Natural killer cell (primary cell): ENCODE measurements at regions not wholly inside any gene's neighbourhood (a gene's known extent, or its start where the extent isn't known, plus 50 kb on each side); places are given as distances from the start of the nearest gene placed in this dataset.

Source experiments
- ATAC-seq, 3 donors: fragments of 150-1000 bp in 2 of 3; fragments of 200-7000 bp in 1 of 3; cut with Tn5 transposase; 1 replicate in 1 of 3; 2 replicates in 2 of 3; pipeline ENCODE4 v1.10.0; 2021; ENCODE audit warnings: mild to moderate bottlenecking in 2 of 3, moderate library complexity in 2 of 3
- DNase-seq, 2 donors: peaks; one replicate each; pipeline versions ENCODE4 v3.0.0 to v3.0.0-alpha.2; 2013 to 2021; ENCODE audit warnings: mixed read lengths in 1 of 2
- H3K27ac ChIP-seq: one replicate; pipeline ENCODE4 v1.5.1; 2013; ENCODE audit warnings: mild to moderate bottlenecking, low read length
- H3K27me3 ChIP-seq: one replicate; pipeline ENCODE4 v1.6.1; 2013; ENCODE audit warnings: low read length; ENCODE audit not compliant: control insufficient read depth, insufficient read depth
- H3K36me3 ChIP-seq: one replicate; pipeline ENCODE4 v1.6.1; 2013; ENCODE audit warnings: low read length; ENCODE audit not compliant: control insufficient read depth, insufficient read depth
- H3K4me1 ChIP-seq: one replicate; pipeline ENCODE4 v1.6.1; 2013; ENCODE audit warnings: low read length; ENCODE audit not compliant: control insufficient read depth, insufficient read depth
- H3K4me3 ChIP-seq: one replicate; pipeline ENCODE4 v1.5.1; 2013; ENCODE audit warnings: low read length
- H3K9me3 ChIP-seq: one replicate; pipeline ENCODE4 v1.6.1; 2013; ENCODE audit warnings: low read length; ENCODE audit not compliant: control insufficient read depth, insufficient read depth
- H3K27ac Mint-ChIP-seq, 2 donors: one replicate each; pipeline ENCODE4 v1.8.0; 2022; ENCODE audit warnings: mild to moderate bottlenecking in 2 of 2, mixed read lengths in 2 of 2, moderate library complexity in 1 of 2
- H3K27me3 Mint-ChIP-seq, 2 donors: one replicate each; pipeline ENCODE4 v1.8.0; 2022; ENCODE audit warnings: low read depth in 2 of 2, mixed read lengths in 2 of 2
- H3K36me3 Mint-ChIP-seq: one replicate; pipeline ENCODE4 v1.8.0; 2022; ENCODE audit warnings: mixed read lengths
- H3K4me1 Mint-ChIP-seq, 2 donors: one replicate each; pipeline ENCODE4 v1.8.0; 2022; ENCODE audit warnings: mixed read lengths in 2 of 2
- H3K4me3 Mint-ChIP-seq: one replicate; pipeline ENCODE4 v1.8.0; 2022; ENCODE audit warnings: mild to moderate bottlenecking, moderate library complexity, mixed read lengths
- H3K9me3 Mint-ChIP-seq, 2 donors: one replicate each; pipeline ENCODE4 v1.8.0; 2022; ENCODE audit warnings: mixed read lengths in 2 of 2
- WGBS: methylation state at CpG from one replicate; pipeline ENCODE4 v1.1.7; 2013; ENCODE audit warnings: missing lambda C conversion rate; ENCODE audit not compliant: insufficient coverage; 5-methylcytosine and 5-hydroxymethylcytosine counted together
- intact Hi-C: fragments of 100-400 bp; cut with micrococcal nuclease; formaldehyde crosslinking; loops from one replicate; pipeline ENCODE4 v1.14.2; 2022
- TF ChIP-seq, protein P1 (sequence below): fragments of 200-600 bp; IDR thresholded peaks from one replicate; pipeline ENCODE4 v1.8.0; 2022; ENCODE audit warnings: antibody characterized with exemption

DNA sequence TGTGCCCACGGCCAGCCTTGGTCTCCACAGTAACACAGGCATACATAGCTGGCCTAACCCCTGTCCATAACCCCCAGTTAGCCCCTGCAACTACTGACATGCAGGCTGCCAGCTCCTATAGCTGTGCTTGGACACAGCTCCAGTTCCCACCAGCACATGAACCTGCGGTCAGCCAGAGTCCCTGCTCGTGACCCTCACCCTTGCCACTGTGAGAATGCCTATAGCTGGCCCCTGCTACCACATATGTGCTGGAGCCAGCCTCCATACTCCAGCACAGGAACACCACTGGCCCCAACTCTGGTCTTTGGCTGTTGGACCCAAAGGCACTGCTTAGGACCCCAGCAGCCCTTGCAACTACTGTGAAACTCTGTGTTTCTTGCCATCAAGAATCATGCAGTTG lies 930.9 kb downstream of the ADGRL3 start:
- peaks cover 13% of the 10 kb centered on the region for H3K9me3 ChIP-seq
- no peaks in the 10 kb centered on the region for H3K4me1 Mint-ChIP-seq
- no peak overlapping the region for H3K27ac ChIP-seq
- no peak overlapping the region for H3K4me3 ChIP-seq
- H3K27me3 ChIP-seq: no peaks in the 10 kb centered on the region
- intact Hi-C loops: no loop called here
- H3K36me3 Mint-ChIP-seq: peaks cover 7% of the 10 kb centered on the region
- WGBS: 72% methylated on average over 3 of the region's 3 CpGs
- no peaks in the 10 kb centered on the region for H3K36me3 ChIP-seq
- TF ChIP-seq, protein P1, sequence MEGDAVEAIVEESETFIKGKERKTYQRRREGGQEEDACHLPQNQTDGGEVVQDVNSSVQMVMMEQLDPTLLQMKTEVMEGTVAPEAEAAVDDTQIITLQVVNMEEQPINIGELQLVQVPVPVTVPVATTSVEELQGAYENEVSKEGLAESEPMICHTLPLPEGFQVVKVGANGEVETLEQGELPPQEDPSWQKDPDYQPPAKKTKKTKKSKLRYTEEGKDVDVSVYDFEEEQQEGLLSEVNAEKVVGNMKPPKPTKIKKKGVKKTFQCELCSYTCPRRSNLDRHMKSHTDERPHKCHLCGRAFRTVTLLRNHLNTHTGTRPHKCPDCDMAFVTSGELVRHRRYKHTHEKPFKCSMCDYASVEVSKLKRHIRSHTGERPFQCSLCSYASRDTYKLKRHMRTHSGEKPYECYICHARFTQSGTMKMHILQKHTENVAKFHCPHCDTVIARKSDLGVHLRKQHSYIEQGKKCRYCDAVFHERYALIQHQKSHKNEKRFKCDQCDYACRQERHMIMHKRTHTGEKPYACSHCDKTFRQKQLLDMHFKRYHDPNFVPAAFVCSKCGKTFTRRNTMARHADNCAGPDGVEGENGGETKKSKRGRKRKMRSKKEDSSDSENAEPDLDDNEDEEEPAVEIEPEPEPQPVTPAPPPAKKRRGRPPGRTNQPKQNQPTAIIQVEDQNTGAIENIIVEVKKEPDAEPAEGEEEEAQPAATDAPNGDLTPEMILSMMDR: no peak
- H3K4me3 Mint-ChIP-seq: no peak overlapping the region
- H3K27me3 Mint-ChIP-seq: no peaks in the 10 kb centered on the region
- H3K9me3 Mint-ChIP-seq: peaks cover 9 to 15% of the 10 kb centered on the region in 2 donors
- H3K4me1 ChIP-seq: no peaks in the 10 kb centered on the region
- ATAC-seq (no peak), DNase-seq (no peak)
- H3K27ac Mint-ChIP-seq: no peak overlapping the region

DNA sequence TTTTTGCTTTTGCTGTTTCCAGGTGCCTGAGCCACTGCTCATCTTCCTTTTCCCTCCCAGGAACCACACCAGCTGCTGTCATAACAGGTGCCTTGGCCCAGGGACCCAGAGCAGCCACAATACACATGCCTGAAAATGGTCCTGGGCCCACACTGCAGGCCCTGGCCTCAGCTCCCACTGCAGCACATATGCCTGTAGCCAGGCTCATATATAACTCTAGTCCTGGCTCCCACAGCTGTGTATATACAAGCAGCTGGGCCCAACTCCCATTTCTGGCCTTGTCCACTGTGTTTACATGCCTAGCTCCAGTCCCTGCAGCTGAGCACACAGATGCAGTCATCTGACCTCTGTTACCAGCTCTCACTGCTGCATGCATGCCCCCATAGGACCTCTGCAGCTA lies 930.5 kb downstream of the ADGRL3 start:
- H3K27me3 Mint-ChIP-seq: no peaks in the 10 kb centered on the region
- H3K27me3 ChIP-seq: no peaks in the 10 kb centered on the region
- H3K27ac Mint-ChIP-seq: no peak overlapping the region
- no peaks in the 10 kb centered on the region for H3K4me1 Mint-ChIP-seq
- H3K9me3 Mint-ChIP-seq: peaks cover 9 to 15% of the 10 kb centered on the region in 2 donors
- ATAC-seq (no peak), DNase-seq (no peak)
- no peak overlapping the region for H3K27ac ChIP-seq
- H3K36me3 ChIP-seq: no peaks in the 10 kb centered on the region
- intact Hi-C loops: no loop called here
- no peak overlapping the region for H3K4me3 Mint-ChIP-seq
- peaks cover 7% of the 10 kb centered on the region for H3K36me3 Mint-ChIP-seq
- peaks cover 13% of the 10 kb centered on the region for H3K9me3 ChIP-seq
- no peak overlapping the region for H3K4me3 ChIP-seq
- TF ChIP-seq, protein P1: no peak
- no peaks in the 10 kb centered on the region for H3K4me1 ChIP-seq

DNA sequence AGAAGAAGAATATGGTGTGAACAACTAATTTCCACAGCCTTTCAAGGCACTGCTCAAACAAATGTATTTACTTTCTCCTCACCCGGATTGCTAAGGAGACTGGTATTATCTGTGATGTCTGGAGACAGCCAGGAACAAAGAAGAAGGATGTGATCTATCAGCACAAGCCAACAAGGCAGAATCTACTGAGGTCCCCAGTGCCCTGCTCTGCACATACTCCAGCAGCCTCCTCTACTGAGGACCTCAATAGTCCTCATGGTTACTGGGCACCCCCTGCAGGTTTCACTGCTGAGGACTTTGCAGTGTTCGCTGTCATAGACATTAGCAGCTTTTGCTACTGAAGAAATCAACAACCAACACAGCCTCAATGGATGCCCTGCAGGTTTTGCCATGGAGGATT lies 930.1 kb downstream of the ADGRL3 start:
- Histone ChIP-seq H3K27ac (no peak overlapping the region), H3K27me3 (no peaks in the 10 kb centered on the region), H3K9me3 (peaks cover 13% of the 10 kb centered on the region), H3K4me3 (no peak overlapping the region), H3K36me3 (no peaks in the 10 kb centered on the region), H3K4me1 (no peaks in the 10 kb centered on the region)
- TF ChIP-seq, protein P1: no peak
- intact Hi-C loops: no loop called here
- peaks cover 9 to 15% of the 10 kb centered on the region in 2 donors for H3K9me3 Mint-ChIP-seq
- 81% methylated on average over 2 of the region's 2 CpGs for WGBS
- no peak overlapping the region for H3K4me3 Mint-ChIP-seq
- no peak overlapping the region for H3K27ac Mint-ChIP-seq
- H3K4me1 Mint-ChIP-seq: no peaks in the 10 kb centered on the region
- H3K36me3 Mint-ChIP-seq: peaks cover 7% of the 10 kb centered on the region
- H3K27me3 Mint-ChIP-seq: no peaks in the 10 kb centered on the region
- DNase-seq (no peak), ATAC-seq (no peak)
